Mesodermal cell (in vitro differentiated cells): ENCODE measurements at regions not wholly inside any gene's neighbourhood (a gene's known extent, or its start where the extent isn't known, plus 50 kb on each side); places are given as distances from the start of the nearest gene placed in this dataset.
"Not testable (repeated sequence)": the region's sequence is repeated elsewhere in the genome, so short reads cannot be mapped to it uniquely, and the experiment has no call there.

Source experiments
- H3K27ac ChIP-seq: 2 replicates; pipeline ENCODE4 v1.7.0; 2013; ENCODE audit warnings: mild to moderate bottlenecking, low read depth, low read length, moderate library complexity; ENCODE audit not compliant: severe bottlenecking
- H3K36me3 ChIP-seq: 2 replicates; pipeline ENCODE4 v1.7.1; 2013; ENCODE audit warnings: mild to moderate bottlenecking, low read length, moderate library complexity; ENCODE audit not compliant: control insufficient read depth, insufficient read depth
- H3K4me1 ChIP-seq: one replicate; pipeline ENCODE4 v1.7.1; 2013; ENCODE audit warnings: mild to moderate bottlenecking, low read length; ENCODE audit not compliant: insufficient read depth, control insufficient read depth, poor library complexity, severe bottlenecking
- H3K4me3 ChIP-seq: 2 replicates; pipeline ENCODE4 v1.7.0; 2013; ENCODE audit warnings: low read length, control low read depth, mild to moderate bottlenecking; ENCODE audit not compliant: insufficient read depth, poor library complexity, severe bottlenecking; ENCODE audit errors: extremely low read depth
- H3K9me3 ChIP-seq: 2 replicates; pipeline ENCODE4 v1.7.1; 2013; ENCODE audit warnings: mild to moderate bottlenecking, low read length, moderate library complexity; ENCODE audit not compliant: control insufficient read depth
- WGBS, 2 experiments: methylation state at CpG; one replicate each; pipeline ENCODE4 v1.1.5; 2013; ENCODE audit warnings: missing lambda C conversion rate in 2 of 2; ENCODE audit not compliant: insufficient coverage in 2 of 2; 5-methylcytosine and 5-hydroxymethylcytosine counted together

GRCh38 chr7:136109037-136109436, 131.9 kb upstream of the MTPN start:
- not testable (repeated sequence) for H3K27ac ChIP-seq, H3K9me3 ChIP-seq, H3K36me3 ChIP-seq, H3K4me3 ChIP-seq, H3K4me1 ChIP-seq
- no CpG with 5 or more reads among the region's 1 CpG for WGBS, 2 experiments

DNA sequence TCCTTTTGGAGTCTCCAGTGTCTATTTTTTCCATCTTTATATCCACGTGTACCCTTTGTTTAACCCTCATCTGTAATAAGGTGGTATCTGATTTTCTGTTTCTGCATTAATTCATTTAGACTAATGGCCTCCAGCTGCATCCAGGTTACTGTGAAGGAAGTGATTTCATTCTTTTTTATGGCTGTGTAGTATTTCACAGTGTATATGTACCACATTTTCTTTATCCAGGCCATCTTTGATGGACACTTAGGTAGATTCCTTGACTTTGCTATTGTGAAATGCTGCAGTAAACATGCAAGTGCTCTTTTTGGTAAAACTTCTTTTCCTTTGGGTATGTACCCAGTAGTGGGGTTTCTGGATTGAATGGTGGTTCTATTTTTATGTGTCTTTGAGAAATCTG, 128.0 kb upstream of the MTPN start:
- no peaks in the 10 kb centered on the region for H3K36me3 ChIP-seq
- no peaks in the 10 kb centered on the region for H3K9me3 ChIP-seq

GRCh38 chr7:136104269-136104603, 127.1 kb upstream of the MTPN start:
- Histone ChIP-seq H3K27ac (no peak overlapping the region), H3K4me3 (no peak overlapping the region), H3K4me1 (no peaks in the 10 kb centered on the region), H3K9me3 (no peaks in the 10 kb centered on the region), H3K36me3 (no peaks in the 10 kb centered on the region)
- WGBS, 2 experiments: 83% methylated on average over 2 of the region's 2 CpGs

More for the DNA sequence above, 128.0 kb upstream of the MTPN start:
- Histone ChIP-seq H3K27ac (no peak overlapping the region), H3K4me1 (no peaks in the 10 kb centered on the region), H3K4me3 (no peak overlapping the region)
- WGBS, 2 experiments: no CpG with 5 or more reads among the region's 1 CpG

GRCh38 chr7:136103545-136104268, 126.5 kb upstream of the MTPN start:
- 60% methylated on average over 2 of the region's 2 CpGs; no CpG with 5 or more reads in 1 of the 2 experiments for WGBS, 2 experiments
- Histone ChIP-seq H3K36me3 (no peaks in the 10 kb centered on the region), H3K27ac (no peak overlapping the region), H3K9me3 (no peaks in the 10 kb centered on the region), H3K4me1 (no peaks in the 10 kb centered on the region), H3K4me3 (no peak overlapping the region)

GRCh38 chr7:136102881-136103280, 125.7 kb upstream of the MTPN start:
- H3K9me3 ChIP-seq: no peaks in the 10 kb centered on the region
- no peaks in the 10 kb centered on the region for H3K36me3 ChIP-seq
- H3K4me3 ChIP-seq: no peak overlapping the region
- no peak overlapping the region for H3K27ac ChIP-seq
- H3K4me1 ChIP-seq: no peaks in the 10 kb centered on the region

DNA sequence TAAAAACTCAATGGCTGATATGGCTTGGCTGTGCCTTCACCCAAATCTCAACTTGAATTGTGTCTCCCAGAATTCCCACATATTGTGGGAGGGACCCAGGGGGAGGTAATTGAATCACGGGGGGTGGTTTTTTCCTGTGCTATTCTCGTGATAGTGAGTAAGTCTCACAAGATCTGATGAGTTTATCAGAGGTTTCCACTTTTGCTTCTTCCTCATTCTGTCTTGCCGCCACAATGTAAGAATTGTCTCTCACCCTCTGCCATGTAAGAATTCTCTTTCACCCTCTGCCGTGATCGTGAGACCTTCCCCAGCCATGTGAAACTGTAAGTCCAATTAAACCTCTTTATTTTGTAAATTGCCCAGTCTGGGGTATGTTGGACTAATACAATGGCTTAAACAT, 115.6 kb upstream of the MTPN start:
- 69% methylated on average over 2 of the region's 5 CpGs; no CpG with 5 or more reads in 1 of the 2 experiments for WGBS, 2 experiments
- H3K9me3 ChIP-seq, H3K4me1 ChIP-seq, H3K36me3 ChIP-seq, H3K27ac ChIP-seq, H3K4me3 ChIP-seq: not testable (repeated sequence)

DNA sequence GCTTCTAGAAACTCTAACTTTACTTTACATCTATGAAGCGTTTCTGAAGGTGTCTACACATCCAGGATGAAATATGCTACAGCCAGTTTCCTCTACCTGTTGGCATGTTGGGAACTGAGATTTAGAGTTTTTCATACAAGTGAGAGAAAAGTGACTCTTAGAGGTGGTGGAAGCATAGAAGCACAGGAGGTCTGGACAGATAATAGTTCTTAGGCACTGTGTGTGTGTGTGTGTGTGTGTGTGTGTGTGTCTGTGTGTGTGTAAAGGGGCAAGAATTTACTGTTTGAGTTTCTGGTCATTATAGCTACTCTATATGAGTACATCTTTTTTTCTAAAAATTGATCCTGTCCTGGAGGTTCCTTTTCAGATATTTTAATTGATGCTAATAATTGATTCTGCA, 110.7 kb upstream of the MTPN start:
- Histone ChIP-seq H3K9me3 (no peaks in the 10 kb centered on the region), H3K36me3 (no peaks in the 10 kb centered on the region), H3K4me1 (no peaks in the 10 kb centered on the region), H3K27ac (no peak overlapping the region), H3K4me3 (no peak overlapping the region)
- WGBS, 2 experiments: no CpG with 5 or more reads among the region's 1 CpG

- H3K4me3 ChIP-seq: no peak overlapping the region
- no peaks in the 10 kb centered on the region for H3K9me3 ChIP-seq
- 48 to 90% methylated on average over 2 of the region's 3 CpGs for WGBS, 2 experiments
- H3K36me3 ChIP-seq: no peaks in the 10 kb centered on the region
- H3K4me1 ChIP-seq: no peaks in the 10 kb centered on the region
- H3K27ac ChIP-seq: peak overlapping the region; percentile 65
Measured at GRCh38 chr7:136086712-136087111, 109.6 kb upstream of the MTPN start.

- H3K27ac ChIP-seq: no peak overlapping the region
- no peaks in the 10 kb centered on the region for H3K9me3 ChIP-seq
- H3K4me1 ChIP-seq: no peaks in the 10 kb centered on the region
- H3K36me3 ChIP-seq: no peaks in the 10 kb centered on the region
- no peak overlapping the region for H3K4me3 ChIP-seq
- WGBS, 2 experiments: no CpG with 5 or more reads among the region's 2 CpGs
Measured at GRCh38 chr7:136079934-136080333, 102.8 kb upstream of the MTPN start.

- 84 to 85% methylated on average over 3 to 4 of the region's 4 CpGs for WGBS, 2 experiments
- Histone ChIP-seq H3K4me3 (no peak overlapping the region), H3K27ac (no peak overlapping the region), H3K4me1 (no peaks in the 10 kb centered on the region), H3K9me3 (no peaks in the 10 kb centered on the region), H3K36me3 (no peaks in the 10 kb centered on the region)
Measured at GRCh38 chr7:136079478-136079892, 102.3 kb upstream of the MTPN start.

DNA sequence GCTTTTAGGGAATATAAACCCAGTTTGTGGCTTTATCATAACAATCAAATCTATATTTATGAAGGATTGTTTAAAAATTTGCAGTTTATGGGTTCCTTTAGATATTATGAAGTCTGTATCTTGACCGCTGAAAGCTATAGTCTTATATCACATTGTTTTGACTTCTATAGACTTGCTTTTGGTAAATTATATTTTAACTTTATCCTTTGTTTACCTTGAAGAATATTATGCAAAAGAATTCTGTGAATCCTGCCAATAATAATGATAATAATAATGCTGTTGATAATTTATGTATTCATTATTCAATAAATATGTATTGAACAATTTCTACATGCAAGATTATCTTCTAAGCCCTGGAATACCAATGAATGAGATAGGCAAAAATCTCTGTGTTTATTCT, 101.9 kb upstream of the MTPN start:
- no CpG with 5 or more reads among the region's 1 CpG for WGBS, 2 experiments

More for the DNA sequence above, 101.9 kb upstream of the MTPN start:
- no peaks in the 10 kb centered on the region for H3K36me3 ChIP-seq
- no peaks in the 10 kb centered on the region for H3K4me1 ChIP-seq
- no peaks in the 10 kb centered on the region for H3K9me3 ChIP-seq
- no peak overlapping the region for H3K4me3 ChIP-seq
- no peak overlapping the region for H3K27ac ChIP-seq
